Astrocyte (in vitro differentiated cells and primary cell): ENCODE measurements at regions not wholly inside any gene's neighbourhood (a gene's known extent, or its start where the extent isn't known, plus 50 kb on each side); places are given as distances from the start of the nearest gene placed in this dataset.

Experiments used
- DNase-seq: peaks from one replicate; pipeline ENCODE4 v3.0.0-alpha.2; 2010; ENCODE audit warnings: low read depth
- FAIRE-seq: peaks from 2 replicates; lab custom pipeline; 2011; peaks lifted over from hg19 to GRCh38; lab: Jason Lieb, UNC
- H2AFZ ChIP-seq: 2 replicates; pipeline ENCODE4 v1.6.0; 2012; ENCODE audit warnings: low read depth, low read length, inconsistent platforms
- H3K27ac ChIP-seq: 2 replicates; pipeline ENCODE4 v1.5.1; 2011; ENCODE audit warnings: low read depth, low read length, inconsistent platforms
- H3K27me3 ChIP-seq: 2 replicates; pipeline ENCODE4 v1.6.0; 2011; ENCODE audit warnings: low read length, inconsistent platforms; ENCODE audit not compliant: insufficient read depth
- H3K36me3 ChIP-seq: 2 replicates; pipeline ENCODE4 v1.5.1; 2011; ENCODE audit warnings: low read length, inconsistent platforms; ENCODE audit not compliant: insufficient read depth
- H3K4me1 ChIP-seq: 2 replicates; pipeline ENCODE4 v1.5.1; 2011; ENCODE audit warnings: low read length, inconsistent platforms; ENCODE audit not compliant: insufficient read depth
- H3K4me2 ChIP-seq: 2 replicates; pipeline ENCODE4 v1.6.0; 2012; ENCODE audit warnings: low read length, inconsistent platforms
- H3K4me3 ChIP-seq: 2 replicates; pipeline ENCODE4 v1.5.1; 2011; ENCODE audit warnings: low read depth, mild to moderate bottlenecking, low read length, inconsistent platforms; ENCODE audit not compliant: insufficient read depth
- H3K79me2 ChIP-seq: 2 replicates; pipeline ENCODE4 v1.6.0; 2012; ENCODE audit warnings: mild to moderate bottlenecking, low read length, inconsistent platforms; ENCODE audit not compliant: insufficient read depth
- H3K9ac ChIP-seq: 2 replicates; pipeline ENCODE4 v1.6.0; 2012; ENCODE audit warnings: mild to moderate bottlenecking, low read length, inconsistent platforms
- H3K9me3 ChIP-seq: 2 replicates; pipeline ENCODE4 v1.5.1; 2012; ENCODE audit warnings: low read depth, mild to moderate bottlenecking, low read length, inconsistent platforms; ENCODE audit not compliant: insufficient read depth
- H4K20me1 ChIP-seq: 2 replicates; pipeline ENCODE4 v1.6.0; 2012; ENCODE audit warnings: low read length, inconsistent platforms; ENCODE audit not compliant: insufficient read depth
- H3K27ac Mint-ChIP-seq: one replicate; pipeline ENCODE4 v1.8.0; 2021; ENCODE audit warnings: mild to moderate bottlenecking, mixed read lengths; ENCODE audit not compliant: unreplicated experiment
- H3K27me3 Mint-ChIP-seq: one replicate; pipeline ENCODE4 v1.8.0; 2021; ENCODE audit warnings: low read depth, mixed read lengths; ENCODE audit not compliant: unreplicated experiment
- H3K36me3 Mint-ChIP-seq: one replicate; pipeline ENCODE4 v1.8.0; 2021; ENCODE audit warnings: low read depth, mixed read lengths; ENCODE audit not compliant: unreplicated experiment
- H3K4me1 Mint-ChIP-seq: one replicate; pipeline ENCODE4 v1.8.0; 2021; ENCODE audit warnings: low read depth, mixed read lengths; ENCODE audit not compliant: unreplicated experiment
- H3K4me3 Mint-ChIP-seq: one replicate; pipeline ENCODE4 v1.8.0; 2021; ENCODE audit warnings: mild to moderate bottlenecking, moderate library complexity, mixed read lengths; ENCODE audit not compliant: unreplicated experiment
- H3K9me3 Mint-ChIP-seq: one replicate; pipeline ENCODE4 v1.8.0; 2021; ENCODE audit warnings: mild to moderate bottlenecking, mixed read lengths; ENCODE audit not compliant: unreplicated experiment
- CTCF ChIP-seq: IDR thresholded peaks from 2 replicates; pipeline ENCODE4 v1.5.1; 2011; ENCODE audit warnings: low read depth, mild to moderate bottlenecking, inconsistent platforms, low read length, moderate library complexity; ENCODE audit not compliant: insufficient read depth
- EZH2 ChIP-seq: IDR thresholded peaks from 2 replicates; pipeline ENCODE4 v1.6.1; 2012; ENCODE audit warnings: mild to moderate bottlenecking, low read length, inconsistent platforms; ENCODE audit not compliant: insufficient read depth

GRCh38 chr6:920512-920911, 227.6 kb upstream of the EXOC2 start:
- H3K9ac ChIP-seq, result no peak overlapping the region
- DNase-seq, result no peak
- no peak overlapping the region for H2AFZ ChIP-seq
- H3K4me3 Mint-ChIP-seq, result no peak overlapping the region
- no peak overlapping the region for H3K27ac ChIP-seq
- H4K20me1 ChIP-seq, result no peaks in the 10 kb centered on the region
- H3K27me3 Mint-ChIP-seq, result peaks cover 51% of the 10 kb centered on the region
- FAIRE-seq, result no peak
- H3K27ac Mint-ChIP-seq, result no peak overlapping the region
- H3K4me1 ChIP-seq, result no peaks in the 10 kb centered on the region
- peaks cover 42% of the 10 kb centered on the region for H3K9me3 Mint-ChIP-seq
- TF ChIP-seq CTCF, result no peak
- no peak for TF ChIP-seq EZH2
- no peaks in the 10 kb centered on the region for H3K36me3 Mint-ChIP-seq
- H3K79me2 ChIP-seq, result no peaks in the 10 kb centered on the region
- no peaks in the 10 kb centered on the region for H3K27me3 ChIP-seq
- no peaks in the 10 kb centered on the region for H3K4me1 Mint-ChIP-seq
- H3K4me3 ChIP-seq, result no peak overlapping the region
- H3K9me3 ChIP-seq, result peaks cover 21% of the 10 kb centered on the region
- H3K36me3 ChIP-seq, result no peaks in the 10 kb centered on the region
- H3K4me2 ChIP-seq, result no peak overlapping the region

GRCh38 chr6:919500-919899, 226.6 kb upstream of the EXOC2 start:
- Histone ChIP-seq H3K4me2 (no peak overlapping the region), H3K9me3 (peaks cover 21% of the 10 kb centered on the region), H2AFZ (no peak overlapping the region), H3K27me3 (no peaks in the 10 kb centered on the region), H3K4me1 (no peaks in the 10 kb centered on the region), H4K20me1 (no peaks in the 10 kb centered on the region), H3K36me3 (no peaks in the 10 kb centered on the region), H3K27ac (no peak overlapping the region), H3K79me2 (no peaks in the 10 kb centered on the region), H3K4me3 (no peak overlapping the region), H3K9ac (no peak overlapping the region)
- Mint-ChIP-seq H3K9me3 (peaks cover 42% of the 10 kb centered on the region), H3K4me1 (no peaks in the 10 kb centered on the region), H3K27ac (no peak overlapping the region), H3K27me3 (peaks cover 54% of the 10 kb centered on the region), H3K36me3 (no peaks in the 10 kb centered on the region), H3K4me3 (no peak overlapping the region)
- no peak for TF ChIP-seq CTCF
- no peak for TF ChIP-seq EZH2
- no peak for DNase-seq
- FAIRE-seq, result no peak

- no peaks in the 10 kb centered on the region for H3K4me1 ChIP-seq
- no peak overlapping the region for H3K4me3 ChIP-seq
- no peak overlapping the region for H3K4me2 ChIP-seq
- H3K27me3 Mint-ChIP-seq, result peaks cover 40% of the 10 kb centered on the region
- H3K79me2 ChIP-seq, result no peaks in the 10 kb centered on the region
- FAIRE-seq (no peak), DNase-seq (no peak)
- peaks cover 35% of the 10 kb centered on the region for H3K9me3 Mint-ChIP-seq
- H3K36me3 ChIP-seq, result no peaks in the 10 kb centered on the region
- H3K4me1 Mint-ChIP-seq, result no peaks in the 10 kb centered on the region
- no peak for TF ChIP-seq CTCF
- no peak for TF ChIP-seq EZH2
- no peaks in the 10 kb centered on the region for H3K36me3 Mint-ChIP-seq
- H3K9ac ChIP-seq, result no peak overlapping the region
- H3K4me3 Mint-ChIP-seq, result no peak overlapping the region
- no peak overlapping the region for H2AFZ ChIP-seq
- peaks cover 19% of the 10 kb centered on the region for H3K9me3 ChIP-seq
- H3K27me3 ChIP-seq, result no peaks in the 10 kb centered on the region
- H3K27ac ChIP-seq, result no peak overlapping the region
- no peaks in the 10 kb centered on the region for H4K20me1 ChIP-seq
- H3K27ac Mint-ChIP-seq, result no peak overlapping the region
Observed at GRCh38 chr6:917939-918338, 225.0 kb upstream of the EXOC2 start.
